ENCODE measurements at regions not wholly inside any gene's neighbourhood (a gene's known extent, or its start where the extent isn't known, plus 50 kb on each side); places are given as distances from the start of the nearest gene placed in this dataset.
"Not testable (repeated sequence)": the region's sequence is repeated elsewhere in the genome, so short reads cannot be mapped to it uniquely, and the experiment has no call there.

DNA sequence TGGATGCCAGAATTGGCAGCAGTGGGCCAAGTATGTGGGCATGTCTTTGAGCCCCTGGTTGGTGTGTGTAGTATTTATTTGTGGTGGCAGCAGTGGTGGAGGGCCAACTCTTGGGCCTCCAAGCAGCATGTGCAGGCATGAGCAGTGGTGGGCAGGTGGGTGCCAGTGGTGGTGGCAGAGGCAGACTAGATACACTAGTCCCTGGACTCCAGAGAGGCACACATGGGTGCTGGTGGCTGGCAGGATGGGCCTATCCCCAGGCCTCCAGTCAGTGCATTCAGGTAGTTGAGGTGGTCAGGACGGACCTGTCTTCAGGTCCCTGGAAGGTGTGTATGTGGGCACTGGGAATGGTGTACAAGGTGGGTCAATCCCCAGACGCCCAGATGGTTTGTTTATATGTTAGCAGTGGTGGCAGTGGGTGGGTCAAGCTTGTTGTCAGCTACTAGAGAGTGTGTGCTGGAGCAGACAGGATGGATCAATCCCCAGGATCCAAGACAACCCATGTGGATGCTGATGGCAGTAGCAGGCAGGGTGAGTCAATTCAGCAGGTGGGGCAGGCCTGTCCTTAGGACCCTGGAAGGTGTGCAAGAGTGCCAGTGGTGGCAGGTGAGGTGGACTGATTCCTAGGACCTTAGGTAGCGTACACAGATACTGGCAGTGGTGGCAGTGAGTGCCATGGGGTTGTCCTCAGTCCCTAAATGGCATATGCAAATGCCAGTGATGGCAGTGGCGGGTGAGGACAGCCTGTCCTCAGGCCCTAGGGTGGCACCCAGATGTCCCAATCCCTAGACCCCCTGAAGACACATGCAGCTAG, 294.3 kb downstream of the RPS24 start:
- DNase-seq, result no peak

- DNase-seq, result no peak
Observed at GRCh38 chr10:78328592-78329404, 295.1 kb downstream of the RPS24 start.

- no peak for DNase-seq
Observed at GRCh38 chr10:78330884-78331283, 297.2 kb downstream of the RPS24 start.

GRCh38 chr10:78331391-78331922, 297.8 kb downstream of the RPS24 start:
- no peak for DNase-seq

DNA sequence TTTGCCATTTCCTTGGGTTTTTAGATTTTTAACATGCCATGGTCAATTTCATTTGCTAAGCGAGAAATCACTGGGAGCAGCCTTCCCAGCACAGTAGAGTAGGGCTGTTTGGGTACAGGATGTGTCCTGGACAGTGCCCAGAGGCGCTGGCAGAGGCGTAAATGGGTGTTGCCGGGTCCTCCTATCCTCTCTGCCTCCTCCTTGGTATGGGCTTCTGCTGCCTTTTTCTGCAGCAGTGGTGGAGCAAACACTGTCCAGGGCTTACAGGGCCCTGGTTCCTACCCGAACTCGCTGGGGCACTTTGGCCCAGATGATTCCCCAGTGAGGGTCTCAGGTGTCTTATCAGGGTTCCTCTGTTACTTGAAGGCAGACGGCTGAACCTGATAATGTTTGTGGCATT, 298.3 kb downstream of the RPS24 start:
- no peak for DNase-seq

DNA sequence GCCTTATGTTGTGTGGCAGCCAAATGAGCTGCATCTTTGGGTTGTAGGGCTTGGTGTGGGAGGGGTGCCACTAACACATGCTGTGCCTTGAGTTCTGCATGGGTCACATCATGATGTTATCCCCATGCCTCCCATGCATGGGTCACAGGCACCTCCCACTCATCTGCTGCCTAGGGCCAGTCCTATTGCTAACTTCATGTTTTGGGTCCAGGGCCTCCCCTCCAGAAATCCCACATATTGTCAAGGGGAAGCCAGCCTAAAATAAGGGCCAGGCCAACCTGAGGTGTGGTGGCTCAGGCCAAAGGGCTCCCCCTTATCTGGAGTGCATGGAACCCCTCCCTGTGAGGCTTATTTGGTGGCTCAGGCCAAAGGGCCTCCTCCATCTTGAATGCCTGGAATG, 299.0 kb downstream of the RPS24 start:
- DNase-seq, result no peak

GRCh38 chr10:78333362-78334143, 299.9 kb downstream of the RPS24 start:
- no peak for DNase-seq

- no peak for DNase-seq
Observed at GRCh38 chr10:78335371-78335690, 301.7 kb downstream of the RPS24 start.

DNA sequence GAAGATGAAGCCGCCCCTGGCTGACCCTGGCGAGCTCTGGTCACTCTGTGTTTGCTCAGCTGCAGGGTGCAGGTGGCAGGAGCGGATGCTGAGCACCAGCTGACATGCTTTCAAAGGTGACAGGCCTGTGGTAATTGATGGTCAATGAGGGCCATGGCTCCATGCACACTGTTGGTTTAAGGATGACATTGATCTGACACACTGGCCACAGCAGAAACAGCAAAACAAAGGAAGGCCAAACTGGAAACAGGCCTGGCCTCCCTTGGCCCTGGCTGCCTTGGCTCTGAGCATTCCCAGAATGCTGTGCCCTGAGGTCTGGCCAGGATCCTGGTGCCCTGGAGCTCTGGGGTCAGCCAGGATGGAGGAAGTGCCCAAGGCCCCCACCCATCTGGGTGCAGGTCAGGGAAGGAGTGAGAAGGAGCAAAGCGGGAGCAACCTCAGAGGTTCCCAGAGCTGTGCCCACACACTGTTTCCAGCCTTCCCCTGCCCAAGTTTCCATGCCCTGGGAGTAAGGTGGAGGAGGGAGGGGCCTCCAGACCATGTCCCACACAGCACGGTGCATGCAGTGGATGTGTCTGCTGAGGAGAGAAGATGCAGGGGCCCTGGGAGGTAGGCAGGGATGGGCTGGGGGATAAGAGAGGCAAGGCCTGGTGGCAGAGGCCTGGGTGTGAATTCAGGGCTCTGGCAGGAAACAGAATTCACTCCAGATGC, 302.2 kb downstream of the RPS24 start:
- DNase-seq, result no peak

DNA sequence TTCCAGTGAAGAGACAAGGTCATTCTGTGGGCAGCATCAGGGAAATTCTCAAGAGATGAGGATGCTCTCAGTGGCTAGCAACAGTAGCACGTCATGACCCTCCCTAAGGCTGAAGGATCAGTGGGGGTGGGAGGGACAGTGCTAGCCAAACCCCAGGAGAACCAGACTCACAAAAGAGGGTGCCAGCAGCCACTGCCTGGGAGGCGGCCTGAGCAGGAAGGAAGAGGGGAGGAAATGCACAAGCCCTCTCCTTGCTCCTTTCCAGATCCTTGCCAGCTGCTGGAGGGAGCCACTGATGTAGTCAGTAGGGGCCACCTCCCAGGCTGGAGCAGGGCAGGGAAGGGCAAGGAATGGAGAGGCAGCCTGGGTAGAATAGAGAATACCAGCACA, 302.7 kb downstream of the RPS24 start:
- no peak for DNase-seq

- DNase-seq, result no peak
Observed at GRCh38 chr10:78337016-78337415, 303.4 kb downstream of the RPS24 start.

- DNase-seq, result no peak
Observed at GRCh38 chr10:78337646-78338391, 304.2 kb downstream of the RPS24 start.

GRCh38 chr10:78338717-78339116, 305.1 kb downstream of the RPS24 start:
- DNase-seq, result no peak

- DNase-seq, result no peak
Observed at GRCh38 chr10:78339251-78339650, 305.6 kb downstream of the RPS24 start.

DNA sequence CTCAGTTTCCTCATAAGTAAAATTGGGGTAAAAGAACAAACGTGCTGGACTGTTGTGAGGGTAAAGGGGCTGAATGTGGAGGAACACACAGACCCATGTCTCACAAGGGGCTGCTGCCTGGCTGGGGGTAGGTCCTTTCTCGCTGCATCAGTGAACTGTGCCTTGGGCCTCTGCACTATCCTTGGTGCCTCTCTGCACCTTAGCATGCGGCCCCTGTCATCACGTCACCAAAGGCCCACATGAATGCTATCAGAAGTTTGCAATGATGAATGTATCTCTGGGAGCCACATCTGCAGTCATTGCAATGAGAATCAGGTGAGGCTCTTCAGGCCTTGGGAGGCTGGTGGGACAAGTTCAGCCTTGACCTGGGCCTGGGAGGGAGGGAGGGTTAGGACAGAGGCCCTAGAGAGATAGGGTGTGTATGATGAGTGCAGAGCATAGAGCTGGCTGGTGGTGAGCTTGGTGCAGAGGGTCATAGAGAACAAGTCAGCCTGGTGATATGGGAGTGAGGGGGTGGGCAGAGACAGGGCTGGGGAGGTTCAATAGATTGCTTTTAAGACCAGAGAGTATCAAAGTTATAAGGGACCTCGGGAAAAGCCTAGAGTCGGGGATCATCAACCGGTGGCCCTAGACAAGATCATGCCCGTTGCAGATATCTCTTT, 308.4 kb downstream of the RPS24 start:
- no peak for DNase-seq

GRCh38 chr10:78342827-78343653, 309.4 kb downstream of the RPS24 start:
- DNase-seq, result no peak

DNA sequence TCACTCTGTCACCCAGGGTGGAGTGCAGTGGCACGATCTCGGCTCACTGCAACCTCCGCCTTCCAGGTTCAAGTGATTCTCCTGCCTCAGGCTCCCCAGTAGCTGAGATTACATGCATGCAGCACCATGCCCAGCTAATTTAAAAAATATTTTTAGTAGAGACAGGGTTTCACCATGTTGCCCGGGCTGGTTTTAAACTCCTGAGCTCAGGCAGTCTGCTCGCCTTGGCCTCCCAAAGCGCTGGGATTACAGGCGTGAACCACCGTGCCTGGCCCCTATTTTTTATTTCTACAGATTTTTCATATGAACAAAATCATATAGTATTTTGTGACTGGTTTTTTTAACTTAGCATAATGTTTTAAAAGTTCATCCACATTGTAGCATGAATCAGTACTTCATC, 310.6 kb downstream of the RPS24 start:
- not testable (repeated sequence) for DNase-seq

GRCh38 chr10:78345515-78345914, 311.9 kb downstream of the RPS24 start:
- not testable (repeated sequence) for DNase-seq

DNA sequence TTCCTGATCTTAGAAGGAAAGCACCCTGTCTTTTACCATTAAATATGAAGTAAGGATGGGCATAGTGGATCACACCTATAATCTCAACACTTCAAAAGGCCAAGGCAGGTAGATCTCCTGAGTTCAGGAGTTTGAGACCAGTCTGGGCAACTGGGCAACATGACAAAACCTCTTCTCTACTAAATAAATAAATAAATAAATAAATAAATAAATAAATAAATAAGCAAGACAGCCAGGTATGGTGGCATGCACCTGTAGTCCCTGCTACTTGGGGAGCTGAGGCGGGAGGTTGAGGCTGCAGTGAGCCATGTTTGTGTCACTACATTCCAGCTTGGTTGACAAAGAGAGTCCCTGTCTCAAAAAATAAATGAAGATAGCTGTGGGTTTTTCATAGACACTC, 313.1 kb downstream of the RPS24 start:
- DNase-seq, result no peak

DNA sequence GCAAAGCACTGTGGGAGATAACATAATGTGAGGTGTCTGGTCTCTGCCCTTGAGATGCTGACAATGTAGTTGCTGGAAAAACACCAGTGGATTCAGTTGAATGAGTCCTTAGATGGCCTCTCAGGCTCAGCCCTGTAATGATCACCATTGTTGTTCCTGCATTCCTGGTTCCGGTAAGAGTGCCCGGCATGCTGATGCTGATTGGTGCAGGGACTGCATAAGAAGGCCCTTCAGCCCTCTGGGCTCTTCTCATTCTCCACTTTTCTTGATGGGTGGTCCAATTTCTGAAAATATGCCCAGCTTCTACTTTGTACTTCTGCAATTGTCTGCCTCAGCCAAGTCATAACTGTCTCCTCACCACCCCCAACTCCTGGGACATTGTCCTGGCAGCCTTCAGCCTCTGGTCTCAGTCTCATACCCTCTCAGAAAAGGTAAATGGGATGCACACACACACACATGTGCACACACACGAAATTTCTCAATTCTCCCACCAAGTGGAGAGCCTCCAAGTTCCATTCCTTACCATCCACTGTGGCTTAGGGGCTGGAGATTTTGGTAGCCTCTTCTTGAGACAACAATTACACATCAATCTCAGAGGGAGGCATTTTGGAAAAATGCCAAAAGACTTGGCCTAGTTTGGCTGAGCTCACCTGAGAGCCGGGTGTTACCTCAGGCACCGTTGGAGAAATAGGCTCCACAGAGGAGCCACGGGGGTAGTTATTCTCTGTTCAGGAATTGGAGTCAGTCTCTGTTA, 314.9 kb downstream of the RPS24 start:
- DNase-seq, result no peak

Measured in NCI-H1105 (cell line).